ENCODE measurements at regions not wholly inside any gene's neighbourhood (a gene's known extent, or its start where the extent isn't known, plus 50 kb on each side); places are given as distances from the start of the nearest gene placed in this dataset.
"Not testable (repeated sequence)": the region's sequence is repeated elsewhere in the genome, so short reads cannot be mapped to it uniquely, and the experiment has no call there.

DNA sequence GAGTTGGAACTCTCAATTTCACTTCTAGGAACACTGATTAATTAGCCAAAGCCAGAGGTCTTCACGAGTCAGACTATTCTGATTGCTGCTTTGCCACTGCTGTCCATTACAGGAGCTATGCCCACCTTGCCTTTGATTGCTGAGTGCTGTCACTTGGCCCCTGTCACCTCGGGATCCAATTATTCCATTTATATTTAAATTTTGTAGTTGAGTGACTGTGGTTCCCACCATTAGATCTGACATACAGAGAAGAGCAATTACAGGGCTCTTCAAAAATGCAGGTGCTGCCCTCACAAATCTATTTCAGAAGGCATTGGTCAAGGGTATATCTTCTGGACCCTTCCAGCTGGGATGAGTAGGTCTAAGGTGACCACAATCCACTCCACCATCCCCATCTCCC is 200.8 kb downstream of the GJA1 start:
- intact Hi-C loops (cut with micrococcal nuclease) = not testable (repeated sequence)

DNA sequence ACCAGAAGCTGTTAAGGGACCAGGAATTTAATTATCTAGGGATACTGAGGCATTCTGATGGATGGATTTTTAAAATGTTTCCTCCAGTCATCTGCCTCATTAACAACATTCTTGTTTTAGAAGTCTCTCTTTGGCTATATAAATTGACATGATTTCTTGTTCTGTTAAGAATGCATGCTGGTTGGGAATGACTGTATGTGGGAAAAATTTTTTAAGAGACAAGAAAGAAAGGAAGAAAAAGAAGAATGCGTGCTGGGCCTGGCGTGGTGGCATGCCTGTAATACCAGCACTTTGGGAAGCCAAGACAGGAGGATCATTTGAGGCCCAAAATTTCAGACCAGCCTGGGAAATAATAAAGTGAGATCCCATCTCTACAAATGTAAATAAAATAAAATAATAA is 203.6 kb downstream of the GJA1 start:
- intact Hi-C loops (cut with micrococcal nuclease) = no loop called here

- intact Hi-C loops (cut with micrococcal nuclease) = no loop called here
Measured at GRCh38 chr6:121641158-121641557, 205.7 kb downstream of the GJA1 start.

- intact Hi-C loops (cut with micrococcal nuclease) = no loop called here
Measured at GRCh38 chr6:121645100-121645745, 209.8 kb downstream of the GJA1 start.

DNA sequence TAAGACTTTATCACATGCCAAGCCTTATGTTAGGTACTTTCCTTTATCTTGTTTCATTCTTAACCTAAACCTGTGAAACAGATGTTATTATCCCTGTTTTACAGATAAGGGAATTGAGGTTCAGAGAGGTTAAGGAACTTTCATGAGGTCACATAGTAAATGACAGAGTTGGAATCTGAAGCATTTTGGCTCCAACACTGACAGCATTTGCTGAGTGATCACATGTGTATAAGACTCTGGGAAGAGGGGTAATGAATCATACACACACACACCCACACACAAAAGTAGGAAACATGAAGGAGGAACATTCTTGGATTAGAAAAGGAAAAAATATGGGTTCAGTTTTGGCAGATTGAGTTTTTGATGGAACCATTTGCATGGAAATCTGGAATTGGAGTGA is 212.5 kb downstream of the GJA1 start:
- intact Hi-C loops (cut with micrococcal nuclease) = no loop called here

DNA sequence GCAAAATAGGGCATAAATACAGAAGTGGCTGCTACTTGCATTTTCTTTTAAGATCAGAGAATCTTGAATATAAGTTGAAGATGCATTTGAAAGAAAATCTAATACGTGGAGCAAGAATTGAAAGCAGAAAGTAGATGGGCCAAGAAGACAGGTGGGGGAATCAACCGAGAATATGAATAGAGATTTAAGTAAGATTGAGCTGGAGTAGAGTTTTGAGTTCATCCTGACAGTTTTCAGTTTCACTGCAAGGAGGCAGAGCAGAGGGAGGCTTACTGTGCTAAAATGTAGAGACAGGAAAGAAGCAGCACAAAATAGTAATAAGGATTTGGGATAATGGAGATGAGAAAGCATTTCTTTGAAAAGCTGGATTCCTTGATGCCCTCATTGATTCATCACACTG is 214.5 kb downstream of the GJA1 start:
- intact Hi-C loops (cut with micrococcal nuclease) = no loop called here

DNA sequence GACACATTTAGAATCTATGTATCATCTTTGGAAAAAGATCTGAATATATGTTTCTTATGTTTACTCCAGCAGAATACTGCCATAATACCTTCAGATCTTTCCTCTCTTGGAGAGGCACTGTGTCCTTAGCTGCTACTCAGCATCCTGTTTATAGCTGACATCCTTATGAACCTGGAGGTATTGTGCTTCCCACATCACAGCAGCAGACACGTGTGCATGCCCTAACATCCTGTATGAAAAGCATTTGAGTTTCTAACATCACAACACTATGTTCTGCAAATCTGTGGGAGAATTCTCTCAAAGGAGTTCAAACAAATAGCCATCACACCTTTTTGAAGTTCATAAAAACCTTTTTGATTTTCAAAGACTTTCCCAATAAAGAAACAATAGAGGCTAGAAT is 216.0 kb downstream of the GJA1 start:
- intact Hi-C loops (cut with micrococcal nuclease) = no loop called here

DNA sequence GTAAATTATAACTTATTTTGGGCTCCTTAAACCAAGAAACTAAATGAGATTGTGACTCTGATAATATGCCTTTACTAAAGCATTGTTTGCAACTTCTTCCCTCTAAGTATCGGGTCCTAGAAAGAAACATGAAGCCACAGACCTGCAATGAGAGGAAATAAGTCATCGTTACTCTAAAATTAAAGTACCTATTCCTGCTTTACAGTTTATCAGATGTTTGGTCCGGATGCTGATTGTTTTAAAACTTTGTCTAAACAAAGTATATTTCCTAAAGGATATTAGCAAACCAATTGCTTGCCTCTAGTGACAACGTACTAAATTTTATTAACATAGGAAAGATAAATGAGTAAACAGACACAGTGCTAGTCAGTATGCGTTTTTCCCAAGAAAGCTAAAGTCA is 216.8 kb downstream of the GJA1 start:
- intact Hi-C loops (cut with micrococcal nuclease) = no loop called here

GRCh38 chr6:121652726-121653623 is 217.5 kb downstream of the GJA1 start:
- intact Hi-C loops (cut with micrococcal nuclease) = no loop called here

DNA sequence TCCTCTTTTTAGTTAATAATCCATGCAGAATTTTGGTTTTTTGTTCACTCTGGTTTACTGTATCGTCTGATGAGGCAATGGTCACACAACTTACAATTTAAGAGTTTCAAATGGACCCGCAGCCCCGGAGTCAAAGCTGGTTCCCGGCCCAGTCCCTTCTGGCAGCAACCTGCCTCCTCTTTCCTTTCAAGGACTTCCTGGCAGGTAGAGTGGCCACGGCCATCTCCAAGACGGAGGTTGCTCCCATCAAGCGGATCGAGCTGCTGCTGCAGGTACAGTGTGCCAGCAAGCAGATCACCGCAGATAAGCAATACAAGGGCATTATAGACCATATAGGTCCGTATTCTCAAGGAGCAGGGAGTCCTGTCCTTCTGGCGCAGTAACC is 218.2 kb downstream of the GJA1 start:
- intact Hi-C loops (cut with micrococcal nuclease) = no loop called here

GRCh38 chr6:121657972-121658371 is 222.5 kb downstream of the GJA1 start:
- intact Hi-C loops (cut with micrococcal nuclease) = no loop called here

GRCh38 chr6:121660277-121660676 is 224.8 kb downstream of the GJA1 start:
- intact Hi-C loops (cut with micrococcal nuclease) = no loop called here

DNA sequence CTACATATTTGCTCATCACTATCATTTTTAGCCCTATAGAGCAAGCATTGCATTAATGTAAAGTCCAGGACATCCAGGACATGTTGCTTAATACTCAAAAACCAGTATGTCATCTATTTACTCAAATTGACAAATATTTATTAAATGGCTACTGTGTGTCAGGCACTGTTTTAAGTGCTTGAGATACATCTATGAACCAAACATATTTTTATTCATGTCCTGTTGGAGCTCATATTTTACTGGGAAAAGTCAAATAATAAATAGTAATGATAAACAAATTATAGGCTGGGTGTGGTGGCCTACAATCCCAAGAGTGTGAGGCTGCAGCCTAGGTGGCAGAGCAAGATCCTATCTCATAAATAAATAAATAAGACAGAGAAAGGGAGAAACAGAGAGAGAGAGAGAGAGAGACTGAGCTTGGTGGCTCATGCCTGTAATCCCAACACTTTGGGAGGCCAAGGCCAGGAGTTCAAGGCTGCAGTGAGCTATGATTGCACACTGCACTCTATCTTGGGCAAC is 227.9 kb downstream of the GJA1 start:
- intact Hi-C loops (cut with micrococcal nuclease) = no loop called here

DNA sequence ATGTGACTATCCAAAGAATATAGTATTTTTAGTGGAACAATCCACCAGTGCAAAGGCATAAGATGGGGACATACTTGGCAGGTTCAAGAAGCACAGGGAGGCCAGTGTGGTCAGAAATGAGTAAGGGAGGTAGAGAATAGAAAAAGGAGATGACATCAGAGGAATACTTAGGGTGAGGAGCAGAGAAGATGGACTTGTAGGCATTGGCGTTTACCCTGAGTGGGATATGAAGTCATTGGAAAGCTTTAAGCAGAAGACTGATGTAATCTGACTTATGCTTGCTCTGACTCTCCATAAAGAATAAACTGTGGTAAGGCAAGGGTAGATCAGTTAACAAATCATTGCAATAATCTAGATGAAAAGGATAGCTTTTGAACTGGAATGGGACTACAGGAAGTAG is 228.7 kb downstream of the GJA1 start:
- intact Hi-C loops (cut with micrococcal nuclease) = no loop called here

DNA sequence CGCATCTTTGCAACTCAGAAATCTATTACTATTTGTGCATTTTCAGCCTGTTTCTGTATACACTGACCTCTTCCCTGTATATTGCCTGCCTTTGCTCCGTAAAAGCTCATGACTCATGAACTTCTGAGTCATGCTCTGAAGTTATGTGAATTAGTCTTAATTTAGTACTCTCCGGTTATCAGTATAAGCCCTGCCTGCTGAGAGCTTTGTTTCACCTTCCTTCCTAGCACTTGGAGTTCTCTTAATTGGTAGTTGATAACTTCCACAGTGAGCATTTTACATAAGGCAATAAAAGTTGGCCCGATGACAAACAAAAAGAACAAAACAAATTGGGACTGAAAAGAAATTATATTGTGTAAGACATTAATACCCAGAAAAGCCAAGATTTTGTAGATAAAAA is 231.4 kb downstream of the GJA1 start:
- intact Hi-C loops (cut with micrococcal nuclease) = no loop called here

- intact Hi-C loops (cut with micrococcal nuclease) = no loop called here
Measured at GRCh38 chr6:121668259-121668658, 232.8 kb downstream of the GJA1 start.

- intact Hi-C loops (cut with micrococcal nuclease) = no loop called here
Measured at GRCh38 chr6:121670511-121670910, 235.1 kb downstream of the GJA1 start.

DNA sequence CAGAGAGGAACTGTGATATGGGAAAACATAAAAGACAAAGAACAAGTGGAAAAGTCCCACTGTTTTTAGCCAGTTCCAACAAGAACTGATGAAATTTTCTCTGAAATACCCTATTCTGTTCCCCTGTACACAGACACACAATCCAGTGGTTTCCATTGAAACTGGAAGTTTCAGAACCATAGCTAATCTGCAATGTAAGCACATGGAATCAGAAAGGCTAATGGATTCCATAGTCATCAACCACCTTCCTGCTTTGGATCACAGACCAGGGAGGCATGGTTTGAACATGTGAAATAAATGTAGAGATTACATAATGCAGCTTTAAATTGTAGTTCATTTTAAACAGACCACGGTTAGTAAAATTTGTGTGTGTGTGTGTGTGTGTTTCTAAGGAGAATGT is 242.1 kb downstream of the GJA1 start:
- intact Hi-C loops (cut with micrococcal nuclease) = no loop called here

GRCh38 chr6:121678245-121678644 is 242.8 kb downstream of the GJA1 start:
- intact Hi-C loops (cut with micrococcal nuclease) = no loop called here

DNA sequence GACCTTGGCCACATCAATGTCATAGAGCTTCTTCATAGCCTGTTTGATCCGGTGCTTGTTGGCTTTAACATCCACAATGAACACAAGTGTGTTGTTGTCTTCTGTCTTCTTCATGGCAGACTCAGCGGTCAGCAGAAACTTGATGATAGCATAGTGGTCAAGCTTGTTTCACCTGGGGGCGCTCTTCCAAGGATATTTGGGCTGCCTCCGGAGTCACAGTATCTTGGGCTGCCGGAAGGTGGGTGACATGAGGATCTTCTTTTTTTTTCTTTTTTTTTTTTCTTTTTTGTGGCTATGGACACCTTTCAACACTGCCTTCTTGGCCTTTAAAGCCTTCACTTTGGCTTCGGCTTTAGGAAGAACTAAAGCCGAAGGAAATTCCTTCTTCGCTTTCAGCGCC is 244.6 kb downstream of the GJA1 start:
- intact Hi-C loops (cut with micrococcal nuclease) = no loop called here

DNA sequence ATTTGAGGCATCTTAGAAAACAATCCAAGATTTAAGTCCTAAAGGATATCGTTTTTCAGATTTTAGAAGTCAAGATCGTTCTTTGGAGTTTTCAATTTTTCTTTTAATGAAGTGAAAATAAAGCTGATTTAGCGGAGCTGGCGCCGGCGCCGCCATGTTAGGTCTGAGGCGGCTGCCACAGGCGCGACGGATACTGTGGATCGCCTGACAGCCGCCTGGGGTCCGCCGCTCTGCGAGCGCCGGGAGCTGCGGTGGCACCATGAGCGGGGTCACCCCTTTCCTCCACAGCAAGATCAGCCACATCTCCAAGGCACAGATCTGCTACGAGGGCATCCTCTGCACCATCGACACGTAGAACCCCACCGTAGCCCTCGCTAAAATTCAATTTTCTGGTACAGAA is 247.2 kb downstream of the GJA1 start:
- intact Hi-C loops (cut with micrococcal nuclease) = no loop called here

GRCh38 chr6:121685806-121686205 is 250.4 kb downstream of the GJA1 start:
- intact Hi-C loops (cut with micrococcal nuclease) = not testable (repeated sequence)

- intact Hi-C loops (cut with micrococcal nuclease) = no loop called here
Measured at GRCh38 chr6:121686611-121687023, 251.2 kb downstream of the GJA1 start.
